HG02759 (cell line): ENCODE measurements at regions not wholly inside any gene's neighbourhood (a gene's known extent, or its start where the extent isn't known, plus 50 kb on each side); places are given as distances from the start of the nearest gene placed in this dataset.
"Not testable (repeated sequence)": the region's sequence is repeated elsewhere in the genome, so short reads cannot be mapped to it uniquely, and the experiment has no call there.

Experiments
- ATAC-seq: cut with Tn5 transposase; IDR thresholded peaks from one replicate; pipeline ENCODE4 v1.9.1; 2021; ENCODE audit warnings: mild to moderate bottlenecking, moderate library complexity; ENCODE audit not compliant: unreplicated experiment

DNA sequence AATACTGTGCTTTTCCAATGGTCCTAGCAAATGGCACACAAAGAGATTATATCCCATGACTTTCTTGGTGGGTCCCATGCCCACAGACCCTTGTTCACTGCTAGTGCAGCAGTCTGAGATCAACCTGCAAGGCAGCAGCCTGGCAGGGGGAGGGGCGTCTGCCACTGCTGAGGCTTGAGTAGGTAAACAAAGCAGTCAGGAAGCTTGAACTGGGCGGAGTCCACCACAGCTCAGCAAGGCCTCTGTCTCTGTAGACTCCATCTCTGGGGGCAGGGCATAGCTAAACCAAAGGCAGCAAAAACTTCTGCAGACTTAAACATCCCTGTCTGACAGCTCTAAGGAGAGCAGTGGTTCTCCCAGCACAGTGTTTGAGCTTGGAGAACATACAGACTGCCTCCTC lies 82.9 kb downstream of the ZNF737 start:
- ATAC-seq, result no peak

DNA sequence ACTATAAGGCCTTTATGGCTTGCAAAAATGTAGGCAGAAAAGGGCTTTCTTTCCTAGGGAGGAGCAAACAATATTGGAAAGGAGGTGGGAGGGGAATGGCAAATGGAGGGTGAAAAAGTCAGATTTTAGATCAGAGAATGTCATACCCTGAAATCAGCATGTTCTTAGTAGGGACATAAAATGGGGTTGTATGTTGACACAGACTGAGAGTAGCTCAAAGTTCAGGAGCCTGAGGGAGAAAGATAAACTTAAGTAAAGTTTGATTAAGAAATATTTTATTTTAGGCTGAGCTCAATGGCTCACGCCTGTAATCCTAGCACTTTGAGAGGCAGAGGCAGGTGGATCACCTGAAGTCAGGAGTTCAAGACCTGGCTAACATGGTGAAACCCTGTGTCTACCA lies 83.8 kb downstream of the ZNF737 start:
- no peak for ATAC-seq

DNA sequence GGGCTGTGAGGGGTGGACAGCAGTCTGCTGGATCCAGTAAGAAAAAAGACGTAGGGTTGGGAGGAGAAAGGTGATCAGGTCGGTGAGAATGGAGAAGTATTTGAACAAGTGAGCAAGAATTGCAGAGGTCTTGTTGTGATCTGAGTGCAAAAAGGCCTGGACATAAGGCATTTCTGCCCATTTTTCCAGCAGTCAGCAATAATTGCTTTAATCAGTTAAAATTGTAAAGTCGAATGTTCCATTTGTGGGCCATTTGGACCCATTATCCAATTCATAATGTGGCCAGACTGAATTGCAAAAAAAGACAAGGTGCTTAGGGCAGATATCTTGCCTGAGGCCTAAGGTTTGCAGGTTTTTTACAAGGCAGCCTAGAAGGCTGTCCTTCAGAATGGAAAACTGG lies 86.1 kb downstream of the ZNF737 start:
- ATAC-seq, result no peak

DNA sequence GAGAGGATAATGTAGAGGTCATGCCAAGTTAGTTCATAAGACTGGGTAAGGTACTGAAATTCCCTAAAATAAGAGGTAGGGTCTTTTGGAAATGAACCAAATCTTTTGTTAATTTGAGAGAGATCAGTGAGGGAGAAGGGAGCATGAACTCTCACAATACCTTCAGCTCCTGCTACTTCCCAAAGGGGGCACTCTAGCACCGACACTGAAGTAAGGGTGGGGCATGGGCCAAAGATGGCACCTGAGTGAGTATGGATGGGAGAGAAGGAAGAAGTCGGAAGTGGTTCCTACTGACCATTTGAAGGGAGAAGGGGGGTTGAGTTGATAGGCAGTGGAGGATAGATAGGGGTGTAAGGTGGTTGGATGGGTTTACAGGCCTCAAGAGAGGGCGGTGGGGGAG lies 86.6 kb downstream of the ZNF737 start:
- no peak for ATAC-seq

DNA sequence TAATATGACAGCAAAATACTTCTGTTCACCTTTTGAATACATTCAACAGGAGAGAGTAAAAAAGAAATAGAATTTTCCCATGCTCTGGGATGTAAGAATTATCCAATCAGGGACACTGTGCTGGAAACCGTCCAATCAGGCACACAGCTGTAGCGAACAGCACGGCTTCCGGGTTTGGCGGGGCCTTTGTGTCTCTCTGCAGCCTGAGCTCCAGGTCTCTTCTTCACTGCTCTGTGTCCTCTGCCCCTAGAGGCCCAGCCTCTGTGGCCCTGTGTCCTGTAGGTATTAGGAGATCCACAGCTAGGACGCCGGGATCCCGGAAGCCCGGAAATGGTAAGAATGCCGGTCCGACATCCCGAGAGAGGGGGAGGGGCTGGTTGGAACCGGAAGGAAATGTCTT lies 92.7 kb downstream of the ZNF737 start:
- ATAC-seq, result no peak

DNA sequence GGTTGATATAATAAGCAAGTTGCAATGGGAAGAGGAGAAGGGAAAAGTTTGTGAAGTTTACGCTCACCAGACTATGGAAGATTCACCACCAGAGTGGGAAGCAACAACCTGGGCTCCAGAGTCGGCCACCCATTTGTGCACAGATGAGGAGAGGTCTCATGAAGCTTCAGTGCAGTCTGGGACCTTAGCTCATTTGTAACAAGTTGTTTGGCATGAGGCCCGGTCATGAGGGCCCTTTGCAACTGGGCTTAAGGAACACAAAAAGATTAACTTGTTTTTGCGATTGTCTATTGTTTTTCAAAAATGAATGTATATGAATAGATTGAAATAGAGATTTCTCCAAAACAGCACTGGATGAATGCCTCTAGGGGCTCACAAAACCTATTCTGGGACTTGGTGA lies 94.2 kb downstream of the ZNF737 start:
- no peak for ATAC-seq

DNA sequence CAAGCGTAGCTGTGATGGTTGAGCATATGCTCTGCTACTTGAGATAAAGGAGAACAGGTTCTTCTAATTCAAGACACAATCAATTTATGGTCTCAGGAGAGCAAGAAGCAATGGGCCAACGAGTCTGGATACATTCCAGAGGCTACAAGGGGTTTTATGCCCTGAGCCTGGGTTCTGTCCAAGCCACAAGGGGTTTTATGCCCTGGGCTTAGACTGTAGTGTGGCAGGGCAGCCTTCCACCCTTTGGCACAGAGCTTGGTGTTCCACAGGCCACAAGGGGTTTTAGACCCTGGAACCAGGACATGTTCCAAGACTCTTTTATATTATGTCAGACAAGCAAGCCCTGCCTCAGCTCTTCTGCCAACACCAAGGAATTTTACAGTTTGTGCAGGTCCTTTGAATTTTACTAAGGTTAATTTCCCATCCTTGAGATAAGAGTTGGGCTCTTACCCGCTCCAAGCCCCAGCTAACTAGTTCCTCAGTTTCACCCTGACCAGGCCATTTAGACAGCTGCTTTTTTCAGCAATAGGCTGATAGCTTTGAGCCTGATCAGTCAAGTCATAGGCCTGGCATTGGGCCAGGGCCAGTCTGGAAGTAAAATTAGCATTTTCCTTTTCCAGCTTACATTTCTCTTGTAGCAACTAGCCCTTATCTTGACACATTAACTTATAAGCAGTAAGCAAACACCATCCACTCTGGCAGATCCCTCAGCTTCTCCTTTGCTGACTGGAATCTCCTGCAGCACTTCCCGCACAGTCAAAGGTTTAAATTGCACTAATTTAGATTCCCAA lies 95.0 kb downstream of the ZNF737 start:
- ATAC-seq, result no peak

DNA sequence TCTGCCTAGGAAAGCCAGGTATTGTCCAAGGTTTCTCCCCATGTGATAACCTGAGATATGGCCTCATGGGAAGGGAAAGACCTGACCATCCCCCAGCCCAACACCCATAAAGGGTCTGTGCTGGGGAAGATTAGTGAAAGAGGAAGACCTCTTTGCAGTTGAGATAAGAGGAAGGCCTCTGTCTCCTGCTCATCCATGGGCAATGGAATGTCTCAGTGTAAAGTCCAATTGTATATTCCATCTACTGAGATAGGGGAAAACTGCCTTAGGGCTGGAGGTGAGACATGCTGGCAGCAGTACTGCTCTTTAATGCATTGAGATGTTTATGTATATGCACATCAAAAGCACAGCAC lies 99.0 kb downstream of the ZNF737 start:
- ATAC-seq, result not testable (repeated sequence)

DNA sequence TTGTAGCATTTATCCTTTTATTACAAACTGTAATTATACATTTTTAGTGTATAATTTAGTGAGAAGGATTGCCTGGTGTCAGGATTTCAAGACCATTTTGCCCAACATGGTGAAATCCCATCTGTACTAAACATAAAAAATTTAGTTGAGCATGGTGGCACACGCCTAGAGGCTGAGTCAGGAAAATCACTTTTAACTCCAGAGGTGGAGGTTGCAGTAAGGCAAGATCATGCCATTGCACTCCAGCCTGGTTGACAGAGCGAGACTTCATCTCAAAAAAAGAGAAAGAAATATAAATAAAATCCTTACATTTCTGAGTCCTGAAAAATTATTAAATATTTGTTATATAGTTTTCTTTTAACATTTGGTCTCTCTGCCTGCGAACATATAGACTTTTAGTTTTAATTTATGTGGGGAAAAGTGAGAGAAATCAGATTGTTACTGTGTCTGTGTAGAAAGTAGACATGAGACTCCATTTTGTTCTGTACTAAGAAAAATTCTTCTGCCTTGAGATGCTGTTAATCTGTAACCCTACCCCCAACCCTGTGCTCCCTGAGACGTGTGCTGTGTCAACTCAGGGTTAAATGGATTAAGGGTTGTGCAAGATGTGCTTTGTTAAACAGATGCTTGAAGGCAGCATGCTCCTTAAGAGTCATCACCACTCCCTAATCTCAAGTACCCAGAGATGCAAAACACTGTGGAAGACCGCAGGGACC lies 99.5 kb downstream of the ZNF737 start:
- not testable (repeated sequence) for ATAC-seq

DNA sequence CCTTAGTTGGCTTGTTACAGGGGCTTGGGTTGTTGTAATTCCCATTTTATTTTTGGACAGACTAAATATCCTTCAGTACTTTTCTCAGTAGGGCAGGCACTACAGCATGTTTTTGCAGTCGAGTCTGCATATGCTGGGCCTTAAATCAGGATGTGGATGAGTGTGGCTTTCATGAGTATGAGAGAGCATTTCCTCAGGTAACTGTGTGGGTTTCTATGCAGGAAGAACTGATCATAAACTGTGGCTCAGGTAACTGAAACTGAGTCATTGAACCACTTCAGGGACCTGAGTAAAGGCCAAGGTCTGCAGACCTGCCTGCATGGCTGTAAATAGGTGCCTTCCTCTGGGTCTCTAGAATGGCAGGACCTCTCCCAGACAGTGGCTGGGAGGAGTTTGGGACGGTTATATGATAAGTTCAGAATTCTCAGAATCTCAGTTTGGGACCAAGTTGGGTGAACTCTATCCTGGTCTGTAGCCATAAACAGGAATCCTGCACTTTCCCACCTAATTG lies 112.1 kb downstream of the ZNF737 start:
- no peak for ATAC-seq

DNA sequence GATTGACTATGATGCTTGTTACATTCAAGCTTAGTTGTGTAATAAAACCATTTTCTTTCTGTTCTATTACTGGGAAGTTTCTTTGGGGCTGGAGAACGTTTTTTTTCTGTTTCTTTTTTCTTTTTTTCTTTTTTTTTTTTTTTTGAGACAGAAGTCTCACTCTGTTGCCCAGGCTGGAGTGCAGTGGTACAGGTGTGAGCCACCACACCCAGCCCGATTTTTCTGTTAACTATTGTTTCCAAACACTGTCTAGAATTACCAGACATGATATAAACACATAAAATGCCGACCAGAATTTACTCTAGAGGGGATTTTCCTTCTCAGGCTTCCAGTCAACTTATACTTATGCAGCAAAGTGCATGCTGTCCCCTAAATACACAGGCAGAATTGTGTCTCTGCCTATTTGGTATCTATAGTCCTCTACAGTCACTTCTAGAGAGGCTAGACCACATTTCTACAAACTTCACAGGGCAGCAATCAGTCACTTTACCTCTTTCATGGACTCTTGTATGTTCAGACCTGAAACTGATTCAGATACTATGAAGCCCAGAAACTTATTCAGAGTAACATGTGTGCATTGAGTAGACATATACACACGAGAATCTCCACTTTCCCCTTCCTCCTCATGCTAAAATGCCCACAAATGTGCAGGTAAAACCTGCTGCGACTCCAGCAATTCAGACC lies 121.2 kb downstream of the ZNF737 start:
- ATAC-seq, result no peak

DNA sequence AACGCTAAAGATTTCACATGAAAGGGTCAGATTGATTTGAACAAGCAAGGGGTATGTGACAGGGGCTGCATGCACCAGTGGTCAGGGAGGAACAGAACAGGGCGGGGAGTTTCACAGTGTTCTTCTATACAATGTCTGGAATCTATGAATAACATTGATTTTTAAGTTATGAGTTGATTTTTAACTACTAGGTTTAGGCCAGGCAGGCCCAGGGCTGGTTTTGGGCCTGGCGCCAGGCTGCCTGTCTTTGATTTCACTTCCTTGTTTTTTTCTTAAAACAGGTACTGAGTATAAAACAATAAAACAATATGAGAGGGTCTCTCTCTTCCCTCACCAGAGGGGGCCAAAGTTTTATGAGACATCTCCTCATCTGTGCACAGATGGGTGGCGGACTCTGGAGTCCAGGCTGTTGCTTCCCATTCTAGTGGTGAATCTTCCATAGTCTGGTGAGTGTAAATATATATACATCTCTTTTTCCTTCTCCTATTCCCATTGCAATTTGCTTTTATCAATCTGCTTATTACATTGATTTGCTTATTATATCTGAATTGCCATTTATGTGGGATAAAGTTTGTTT lies 133.2 kb downstream of the ZNF737 start:
- ATAC-seq, result not testable (repeated sequence)

DNA sequence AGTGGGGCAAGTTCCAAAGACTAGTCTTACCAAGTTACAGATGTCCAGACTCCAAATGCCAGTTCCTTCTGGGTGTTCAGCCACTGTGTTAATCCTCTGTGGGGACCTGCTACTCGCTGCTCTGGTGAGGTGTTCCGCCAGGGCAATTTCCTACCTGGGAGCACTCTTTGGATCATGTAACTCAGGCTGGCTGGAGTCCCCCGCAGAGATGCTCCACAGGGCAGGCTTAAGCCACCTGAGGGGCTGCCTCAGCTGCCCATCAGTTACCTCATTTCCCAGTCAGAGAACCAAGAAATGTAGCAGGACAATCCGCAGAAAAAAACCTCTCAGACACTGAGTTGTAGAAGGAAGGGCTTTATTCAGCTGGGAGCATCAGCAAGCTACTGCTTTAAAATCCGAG lies 133.8 kb downstream of the ZNF737 start:
- no peak for ATAC-seq

DNA sequence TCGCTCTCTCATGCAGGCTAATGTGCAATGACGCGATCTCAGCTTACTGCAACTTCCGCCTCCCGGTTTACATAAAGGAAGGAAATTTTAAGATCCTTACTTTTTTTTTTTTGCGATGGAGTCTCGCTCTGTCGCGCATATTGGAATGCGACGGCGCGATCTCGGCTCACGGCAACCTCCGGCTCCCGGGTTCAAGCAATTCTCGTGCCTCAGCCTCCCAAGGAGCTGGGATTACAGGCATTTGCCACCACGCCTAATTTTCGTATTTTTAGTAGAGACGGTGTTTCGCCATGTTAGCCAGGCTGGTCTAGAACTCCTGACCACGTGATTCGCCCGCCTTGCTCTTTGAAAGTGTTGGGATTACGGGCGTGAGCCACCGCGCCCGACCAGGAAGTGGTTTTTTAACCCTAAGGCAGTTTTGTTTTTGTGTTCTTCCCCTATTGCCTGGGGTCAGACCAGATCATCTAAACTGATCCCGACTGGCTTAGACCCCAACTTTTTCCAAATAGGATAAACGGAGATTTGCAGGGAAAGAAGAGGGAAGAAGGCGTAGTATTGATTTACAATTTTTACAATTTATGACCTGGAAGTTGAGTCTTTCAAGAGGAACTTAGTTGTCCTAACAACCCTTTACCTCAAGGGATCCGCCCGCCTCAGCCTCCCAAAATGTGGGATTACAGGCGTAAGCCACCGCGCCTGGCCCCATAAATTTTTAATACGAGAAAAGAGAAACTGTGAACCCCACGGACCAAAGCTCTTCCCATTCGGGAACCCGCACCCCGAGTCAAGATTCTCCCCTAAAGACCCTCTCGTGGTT lies 142.0 kb downstream of the ZNF737 start:
- ATAC-seq, result peak; percentile 12

DNA sequence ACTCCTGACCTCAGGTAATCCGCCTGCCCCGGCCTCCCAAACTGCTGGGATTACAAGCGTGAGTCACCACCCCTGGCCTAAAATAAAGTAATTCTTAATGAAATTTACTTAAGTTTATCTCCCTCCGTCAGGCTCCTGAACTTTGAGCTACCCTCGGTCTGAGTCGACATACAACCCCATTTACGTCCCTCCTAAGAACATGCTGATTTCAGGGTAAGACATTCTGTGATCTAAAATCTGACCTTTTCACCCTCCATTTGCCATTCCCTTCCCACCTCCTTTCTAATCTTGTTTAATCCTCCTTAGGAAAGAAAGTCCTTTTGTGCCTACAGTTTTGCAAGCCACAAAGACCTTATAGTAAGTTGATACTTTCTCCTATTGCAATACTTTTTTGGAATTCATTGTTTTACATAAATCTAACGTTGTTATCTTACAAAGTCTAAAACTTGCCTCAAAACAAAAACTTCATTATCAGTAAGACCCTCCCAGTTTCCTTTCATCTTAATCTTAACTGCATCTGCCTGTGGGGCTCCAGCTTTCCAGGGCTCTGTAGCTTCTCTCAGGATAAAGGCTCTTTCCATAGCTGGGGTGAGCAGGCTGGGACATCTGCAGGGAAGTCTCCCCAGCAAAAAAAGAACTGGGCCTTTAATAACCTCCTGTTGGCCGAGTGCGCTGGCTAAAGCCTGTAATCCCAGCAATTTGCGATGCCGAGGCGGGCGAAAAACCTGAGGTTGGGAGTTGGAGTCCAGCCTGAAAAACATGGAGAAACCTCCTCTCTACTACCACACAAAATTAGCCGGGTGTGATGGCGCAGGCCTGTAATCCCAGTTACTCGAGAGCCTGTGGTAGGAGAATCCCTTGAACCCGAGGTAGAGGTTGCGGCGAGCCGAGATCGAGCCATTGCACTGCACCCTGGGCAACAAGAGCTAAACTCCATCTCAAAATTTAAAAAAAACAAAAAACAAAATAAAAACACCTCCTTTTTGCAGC lies 143.1 kb downstream of the ZNF737 start:
- ATAC-seq, result no peak

DNA sequence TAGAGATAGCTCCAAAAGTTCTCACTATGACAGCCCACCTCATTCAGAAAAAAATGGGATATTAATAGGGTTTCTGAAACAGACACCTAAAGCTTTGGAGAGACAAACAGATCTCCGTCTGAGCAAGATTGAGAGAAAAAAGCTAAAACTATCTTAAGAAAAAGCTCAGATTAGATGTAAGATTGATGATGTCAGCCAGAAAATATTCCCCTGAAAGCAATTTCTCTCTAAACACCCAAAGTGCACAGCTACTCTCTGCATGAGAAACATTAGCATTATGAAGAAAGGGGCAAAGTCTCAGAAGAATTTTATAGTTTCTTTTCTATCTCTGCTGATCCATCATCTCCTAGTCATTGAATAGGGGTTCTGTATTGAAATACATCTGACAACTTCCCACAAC lies 148.9 kb downstream of the ZNF737 start:
- no peak for ATAC-seq

DNA sequence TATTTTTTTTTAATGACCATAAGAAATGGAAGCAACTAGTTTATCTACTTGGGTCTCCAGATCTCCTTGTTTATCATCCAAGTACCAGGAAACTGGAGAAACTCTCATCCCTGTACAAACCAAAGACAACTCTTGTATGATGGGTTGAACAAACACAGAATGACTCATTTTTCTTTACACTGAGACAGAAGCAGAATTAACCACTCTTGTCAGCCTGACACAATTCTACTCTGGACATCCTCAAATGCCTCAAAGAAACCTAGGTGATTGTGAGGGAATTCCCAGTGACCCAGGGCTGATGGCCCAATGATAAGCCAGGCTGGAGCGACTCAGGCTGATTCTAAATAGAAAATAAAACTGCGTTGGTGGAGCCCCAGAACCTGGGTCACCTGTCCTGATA lies 151.5 kb downstream of the ZNF737 start:
- no peak for ATAC-seq

DNA sequence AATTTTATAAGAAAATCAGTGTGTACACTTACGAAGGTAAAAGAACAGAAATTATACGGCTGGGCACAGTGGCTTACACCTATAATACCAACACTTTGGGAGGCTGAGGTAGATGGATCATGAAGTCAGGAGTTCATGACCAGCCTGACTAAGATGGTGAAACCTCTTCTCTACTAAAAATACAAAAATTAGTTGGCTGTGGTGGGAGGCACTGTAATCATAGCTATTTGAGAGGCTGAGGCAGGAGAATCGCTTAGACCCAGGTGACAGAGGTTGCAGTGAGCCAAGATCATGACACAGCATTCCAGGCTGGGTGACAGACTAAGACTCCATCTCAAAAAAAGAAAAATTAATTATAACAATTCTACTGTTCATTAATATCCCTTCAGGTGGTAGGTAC lies 151.9 kb downstream of the ZNF737 start:
- no peak for ATAC-seq

DNA sequence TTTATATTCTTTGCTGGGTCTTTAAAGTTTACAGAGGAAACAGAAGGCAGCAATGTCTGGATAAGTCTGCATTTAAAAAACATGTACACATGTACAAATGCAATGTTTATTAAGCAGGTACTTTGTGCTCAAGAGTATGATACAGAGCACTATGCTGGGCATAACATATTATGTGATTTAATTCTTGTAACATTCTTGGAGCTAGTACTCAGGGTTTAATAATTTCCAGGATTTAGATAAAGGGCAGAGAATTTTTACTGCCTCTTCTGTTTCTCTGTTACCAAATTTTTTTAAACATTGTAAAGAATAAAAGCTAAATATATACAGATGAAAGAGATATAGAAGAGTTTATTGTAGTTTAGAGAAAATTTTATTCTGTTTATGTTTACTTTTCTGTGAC lies 152.7 kb downstream of the ZNF737 start:
- no peak for ATAC-seq
